ENCODE measurements at regions not wholly inside any gene's neighbourhood (a gene's known extent, or its start where the extent isn't known, plus 50 kb on each side); places are given as distances from the start of the nearest gene placed in this dataset.

GRCh38 chr2:234326694-234327093 is 170.2 kb downstream of the ARL4C start:
- no peak overlapping the region for H3K4me3 ChIP-seq (ENCODE audit: low read depth, low read length)
- TF ChIP-seq, protein P1, sequence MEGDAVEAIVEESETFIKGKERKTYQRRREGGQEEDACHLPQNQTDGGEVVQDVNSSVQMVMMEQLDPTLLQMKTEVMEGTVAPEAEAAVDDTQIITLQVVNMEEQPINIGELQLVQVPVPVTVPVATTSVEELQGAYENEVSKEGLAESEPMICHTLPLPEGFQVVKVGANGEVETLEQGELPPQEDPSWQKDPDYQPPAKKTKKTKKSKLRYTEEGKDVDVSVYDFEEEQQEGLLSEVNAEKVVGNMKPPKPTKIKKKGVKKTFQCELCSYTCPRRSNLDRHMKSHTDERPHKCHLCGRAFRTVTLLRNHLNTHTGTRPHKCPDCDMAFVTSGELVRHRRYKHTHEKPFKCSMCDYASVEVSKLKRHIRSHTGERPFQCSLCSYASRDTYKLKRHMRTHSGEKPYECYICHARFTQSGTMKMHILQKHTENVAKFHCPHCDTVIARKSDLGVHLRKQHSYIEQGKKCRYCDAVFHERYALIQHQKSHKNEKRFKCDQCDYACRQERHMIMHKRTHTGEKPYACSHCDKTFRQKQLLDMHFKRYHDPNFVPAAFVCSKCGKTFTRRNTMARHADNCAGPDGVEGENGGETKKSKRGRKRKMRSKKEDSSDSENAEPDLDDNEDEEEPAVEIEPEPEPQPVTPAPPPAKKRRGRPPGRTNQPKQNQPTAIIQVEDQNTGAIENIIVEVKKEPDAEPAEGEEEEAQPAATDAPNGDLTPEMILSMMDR (IDR thresholded peaks at IDR 0.05; ENCODE audit: low read depth, low read length): no peak

DNA sequence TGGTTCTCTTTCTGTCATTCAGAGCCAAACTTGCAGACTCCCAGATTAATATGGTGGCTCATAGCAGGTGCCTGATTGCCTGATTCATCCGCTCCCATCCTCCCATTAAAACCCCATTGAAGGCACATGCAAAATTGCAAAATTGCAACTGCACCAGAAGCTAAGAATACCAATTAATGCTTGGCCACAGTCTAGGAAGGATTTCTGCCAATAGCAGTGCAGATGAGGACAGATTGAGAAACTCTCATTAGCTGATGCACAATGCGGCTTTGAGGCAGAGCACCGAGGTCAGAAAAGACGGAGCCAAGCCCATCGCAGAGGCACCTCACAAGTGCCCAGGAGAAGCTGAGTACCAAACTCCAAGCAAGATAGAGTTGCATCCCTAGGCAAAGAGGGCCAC is 172.8 kb downstream of the ARL4C start:
- TF ChIP-seq, protein P1 (IDR thresholded peaks at IDR 0.05; ENCODE audit: low read depth, low read length): no peak
- no peak overlapping the region for H3K4me3 ChIP-seq (ENCODE audit: low read depth, low read length)

DNA sequence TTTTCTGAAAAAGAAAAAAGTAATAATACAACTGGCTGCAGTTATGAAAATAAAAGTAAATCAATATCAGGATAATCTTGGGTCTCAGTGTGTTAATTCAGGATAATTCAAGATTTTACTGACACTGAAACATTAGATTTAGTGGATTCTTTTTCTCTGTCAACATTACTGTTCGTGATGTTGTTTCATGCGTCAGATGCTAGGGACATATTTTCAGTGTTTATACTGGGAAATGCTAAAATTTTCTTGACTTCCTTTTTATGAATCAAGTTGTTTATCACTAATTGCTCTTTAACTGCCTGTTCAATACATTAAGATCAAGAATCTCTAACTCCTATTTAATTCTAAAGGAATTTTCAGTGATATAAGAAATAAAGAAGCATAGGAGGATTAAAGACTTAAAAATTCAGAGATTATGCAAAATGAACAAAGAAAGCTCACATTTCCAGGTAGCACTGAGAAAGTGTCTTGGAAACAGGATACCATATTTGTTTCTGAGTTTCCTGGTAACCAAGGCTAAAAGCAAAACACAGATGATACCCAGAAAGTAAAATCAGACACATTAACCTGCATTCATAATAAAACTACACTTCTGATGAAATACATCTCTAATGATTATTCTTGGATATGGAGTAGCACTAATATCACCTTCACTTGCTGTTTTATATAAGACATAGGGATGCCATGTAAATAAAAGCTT is 174.0 kb downstream of the ARL4C start:
- no peak overlapping the region for H3K4me3 ChIP-seq (ENCODE audit: low read depth, low read length)
- TF ChIP-seq, protein P1 (IDR thresholded peaks at IDR 0.05; ENCODE audit: low read depth, low read length): no peak

DNA sequence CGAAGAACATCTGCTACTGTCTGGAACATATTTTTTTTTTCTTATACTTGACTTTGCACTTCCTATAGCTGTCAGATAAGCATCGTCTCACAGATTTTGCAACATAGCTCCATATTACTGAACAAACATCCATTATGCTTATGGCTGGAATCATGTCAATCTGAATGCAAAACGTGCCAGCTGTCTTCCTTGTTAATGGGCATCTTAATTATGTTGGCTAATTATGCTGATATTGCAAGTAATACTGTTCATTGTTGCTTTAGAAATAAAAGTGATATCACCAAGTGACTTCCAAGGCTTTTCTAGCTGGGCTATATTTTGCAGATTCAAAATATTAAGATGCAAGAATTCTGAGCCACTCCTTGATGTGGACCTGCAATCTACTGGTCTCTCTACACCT is 176.8 kb downstream of the ARL4C start:
- TF ChIP-seq, protein P1 (IDR thresholded peaks at IDR 0.05; ENCODE audit: low read depth, low read length): no peak
- H3K4me3 ChIP-seq (ENCODE audit: low read depth, low read length): no peak overlapping the region

GRCh38 chr2:234318361-234318760 is 178.5 kb downstream of the ARL4C start:
- H3K4me3 ChIP-seq (ENCODE audit: low read depth, low read length): no peak overlapping the region
- TF ChIP-seq, protein P1 (IDR thresholded peaks at IDR 0.05; ENCODE audit: low read depth, low read length): no peak

DNA sequence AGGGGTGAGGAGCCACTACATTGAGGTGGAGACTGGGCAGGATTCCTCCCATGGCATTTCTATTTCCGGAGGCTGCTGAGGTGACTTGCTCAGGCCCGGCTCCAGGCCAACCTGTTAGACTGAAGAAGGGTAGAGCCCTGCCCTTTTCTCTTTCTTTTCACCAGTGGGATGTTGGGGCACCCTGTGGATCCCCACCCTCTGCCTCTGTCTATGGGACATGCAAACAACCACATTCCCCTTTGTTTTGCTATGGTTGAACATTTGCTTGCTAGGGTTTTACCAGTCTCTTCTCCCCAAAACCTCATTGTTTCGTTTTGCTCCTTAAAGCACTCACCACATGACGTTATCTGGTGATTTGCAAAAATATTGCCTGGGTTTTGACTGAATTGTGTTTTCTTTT is 183.3 kb downstream of the ARL4C start:
- TF ChIP-seq, protein P1 (IDR thresholded peaks at IDR 0.05; ENCODE audit: low read depth, low read length): no peak
- no peak overlapping the region for H3K4me3 ChIP-seq (ENCODE audit: low read depth, low read length)

GRCh38 chr2:234310166-234310565 is 186.7 kb downstream of the ARL4C start:
- TF ChIP-seq, protein P1 (IDR thresholded peaks at IDR 0.05; ENCODE audit: low read depth, low read length): no peak

More at GRCh38 chr2:234310166-234310565, 186.7 kb downstream of the ARL4C start:
- H3K4me3 ChIP-seq (ENCODE audit: low read depth, low read length): no peak overlapping the region

Data from WI38 (cell line).